IMR-90 (cell line): ENCODE measurements at regions not wholly inside any gene's neighbourhood (a gene's known extent, or its start where the extent isn't known, plus 50 kb on each side); places are given as distances from the start of the nearest gene placed in this dataset.

Source experiments
- ATAC-seq: fragments of 200-7000 bp; cut with Tn5 transposase; 2 replicates; pipeline ENCODE4 v1.9.1; 2020; ENCODE audit warnings: low read depth, mild to moderate bottlenecking, moderate library complexity
- BruUV-seq: library from RNA; stranded (reverse); fragments of 400-500 nt; replicated peaks from 2 replicates; lab custom pipeline; 2021; lab: Mats Ljungman, UMichigan
- CTCF ChIA-PET: fragments of 300-600 bp; formaldehyde crosslinking; extraction: SDS; loops from one replicate; lab custom pipeline; 2021; ENCODE audit warnings: antibody characterized with exemption; lab: Yijun Ruan, JAX
- POLR2A ChIA-PET: fragments of 300-600 bp; sonication (Branson Sonifier 250); formaldehyde crosslinking; loops from one replicate; lab custom pipeline; 2022; ENCODE audit warnings: antibody characterized with exemption; ENCODE audit not compliant: unreplicated experiment; lab: Charles Lee
- DNase-seq: peaks from one replicate; pipeline ENCODE4 v3.0.0; 2013
- H2AFZ ChIP-seq: replicated peaks from 2 replicates; pipeline ENCODE3; 2013; ENCODE audit warnings: low read length, mild to moderate bottlenecking; ENCODE audit not compliant: poor library complexity
- H2AK5ac ChIP-seq: 2 replicates; pipeline ENCODE4 v1.6.1; 2013; ENCODE audit warnings: low read depth, low read length, inconsistent platforms
- H2AK9ac ChIP-seq: replicated peaks from 2 replicates; pipeline ENCODE3; 2013; ENCODE audit warnings: mild to moderate bottlenecking, low read depth, low read length, moderate library complexity; ENCODE audit not compliant: poor library complexity
- H2BK120ac ChIP-seq: 2 replicates; pipeline ENCODE4 v1.6.1; 2013; ENCODE audit warnings: low read depth, low read length, inconsistent platforms
- H2BK15ac ChIP-seq: 3 replicates; pipeline ENCODE4 v1.6.1; 2013; ENCODE audit warnings: low read depth, low read length, inconsistent platforms
- H2BK20ac ChIP-seq: 2 replicates; pipeline ENCODE4 v1.6.1; 2013; ENCODE audit warnings: low read depth, mild to moderate bottlenecking, inconsistent platforms, low read length, moderate library complexity
- H2BK5ac ChIP-seq: 2 replicates; pipeline ENCODE4 v1.6.1; 2013; ENCODE audit warnings: mild to moderate bottlenecking, low read depth, low read length, inconsistent platforms; ENCODE audit not compliant: poor library complexity, severe bottlenecking
- H3K14ac ChIP-seq: replicated peaks from 2 replicates; pipeline ENCODE4 v1.6.1; 2013; ENCODE audit warnings: low read depth, low read length, inconsistent platforms
- H3K18ac ChIP-seq: 2 replicates; pipeline ENCODE4 v1.6.1; 2013; ENCODE audit warnings: low read depth, low read length, control low read depth
- H3K23ac ChIP-seq: 2 replicates; pipeline ENCODE4 v1.6.1; 2013; ENCODE audit warnings: low read depth, low read length, inconsistent platforms
- H3K27ac ChIP-seq: 2 replicates; pipeline ENCODE4 v1.5.1; 2013; ENCODE audit warnings: mild to moderate bottlenecking, control low read depth, low read length; ENCODE audit not compliant: insufficient read depth
- H3K27me3 ChIP-seq: 2 replicates; pipeline ENCODE4 v1.6.1; 2013; ENCODE audit warnings: low read length; ENCODE audit not compliant: control insufficient read depth, insufficient read depth
- H3K36me3 ChIP-seq: 2 replicates; pipeline ENCODE4 v1.6.1; 2013; ENCODE audit warnings: low read length, mixed read lengths; ENCODE audit not compliant: control insufficient read depth, insufficient read depth
- H3K4ac ChIP-seq: 2 replicates; pipeline ENCODE4 v1.6.1; 2013; ENCODE audit warnings: low read depth, low read length, inconsistent platforms
- H3K4me1 ChIP-seq: 2 replicates; pipeline ENCODE4 v1.6.1; 2013; ENCODE audit warnings: low read length, mixed read lengths; ENCODE audit not compliant: control insufficient read depth, insufficient read depth
- H3K4me2 ChIP-seq: 2 replicates; pipeline ENCODE4 v1.6.1; 2013; ENCODE audit warnings: low read depth, mild to moderate bottlenecking, control low read depth, low read length, moderate library complexity
- H3K4me3 ChIP-seq: 2 replicates; pipeline ENCODE4 v1.5.1; 2013; ENCODE audit warnings: low read depth, mild to moderate bottlenecking, control low read depth, low read length, moderate library complexity; ENCODE audit not compliant: insufficient read depth
- H3K56ac ChIP-seq: 2 replicates; pipeline ENCODE4 v1.6.1; 2013; ENCODE audit warnings: low read length, inconsistent platforms; ENCODE audit not compliant: insufficient read depth; ENCODE audit errors: extremely low read depth
- H3K79me1 ChIP-seq, 2 experiments: 2 replicates each; pipeline ENCODE4 v1.6.1; 2013; ENCODE audit warnings: low read length in 2 of 2, inconsistent platforms in 1 of 2, low read depth in 1 of 2
- H3K9ac ChIP-seq: 2 replicates; pipeline ENCODE4 v1.6.1; 2013; ENCODE audit warnings: low read depth, low read length, control low read depth
- H3K9me1 ChIP-seq: 2 replicates; pipeline ENCODE4 v1.6.1; 2013; ENCODE audit warnings: low read length, inconsistent platforms; ENCODE audit not compliant: insufficient read depth
- H3K9me3 ChIP-seq: 2 replicates; pipeline ENCODE4 v1.6.1; 2013; ENCODE audit warnings: low read length; ENCODE audit not compliant: control insufficient read depth, insufficient read depth
- H4K20me1 ChIP-seq: 2 replicates; pipeline ENCODE4 v1.6.1; 2013; ENCODE audit warnings: low read length, inconsistent platforms; ENCODE audit not compliant: insufficient read depth
- H4K5ac ChIP-seq: 2 replicates; pipeline ENCODE4 v1.6.1; 2013; ENCODE audit warnings: mild to moderate bottlenecking, low read depth, low read length, control low read depth
- H4K8ac ChIP-seq, 2 experiments: 2 replicates each; pipeline ENCODE4 v1.6.1; 2013; ENCODE audit warnings: low read depth in 2 of 2, low read length in 2 of 2, control low read depth in 1 of 2, inconsistent platforms in 1 of 2
- H4K91ac ChIP-seq: 2 replicates; pipeline ENCODE4 v1.6.1; 2013; ENCODE audit warnings: low read depth, low read length, inconsistent platforms; ENCODE audit not compliant: insufficient read depth
- MXI1 ChIP-seq: IDR thresholded peaks from 2 replicates; pipeline ENCODE4 v1.6.1; 2012; ENCODE audit warnings: low read depth, mild to moderate bottlenecking, low read length, moderate library complexity, borderline replicate concordance
- WGBS, 2 experiments: methylation state at CpG; one replicate each; pipeline versions ENCODE4 v1.1.5 to v1.1.7; 2013; ENCODE audit warnings: missing lambda C conversion rate in 2 of 2; ENCODE audit not compliant: insufficient read length in 1 of 2; ENCODE audit errors: extremely low coverage in 2 of 2; 5-methylcytosine and 5-hydroxymethylcytosine counted together
- dilution Hi-C: fragments of 300-500 bp; cut with HindIII; formaldehyde crosslinking; loops from one replicate; pipeline ENCODE4 v1.14.3; 2018; ENCODE audit warnings: low sequenced_read_pairs; ENCODE audit not compliant: unreplicated experiment
- in situ Hi-C: fragments of 300-500 bp; cut with MboI; formaldehyde crosslinking; loops from 3 replicates; pipeline ENCODE4 v1.14.3; 2019; ENCODE audit warnings: low sequenced_read_pairs, inconsistent platforms, mixed read lengths
- intact Hi-C: fragments of 100-400 bp; cut with micrococcal nuclease; formaldehyde crosslinking; loops from 2 replicates; pipeline ENCODE4 v1.10.0; 2022

- no TSS peak for BruUV-seq
- no peak for TF ChIP-seq MXI1
- H3K9ac ChIP-seq, result no peak overlapping the region
- no peak overlapping the region for H2AK5ac ChIP-seq
- no peak overlapping the region for H2BK120ac ChIP-seq
- ChIA-PET CTCF (no interaction called here), POLR2A (no interaction called here)
- H4K91ac ChIP-seq, result no peak overlapping the region
- no peaks in the 10 kb centered on the region for H3K9me1 ChIP-seq
- no peaks in the 10 kb centered on the region for H3K27me3 ChIP-seq
- no peak overlapping the region for H3K27ac ChIP-seq
- H3K56ac ChIP-seq, result no peak overlapping the region
- in situ Hi-C loops, result no loop called here
- no peak overlapping the region for H2BK20ac ChIP-seq
- no peak overlapping the region for H3K14ac ChIP-seq
- peaks cover 12% of the 10 kb centered on the region for H3K9me3 ChIP-seq
- no peak overlapping the region for H4K8ac ChIP-seq
- H3K4ac ChIP-seq, result no peak overlapping the region
- ATAC-seq, result no peak
- H4K5ac ChIP-seq, result no peak overlapping the region
- dilution Hi-C loops, result no loop called here
- no peak overlapping the region for H2BK15ac ChIP-seq
- DNase-seq, result no peak
- no peaks in the 10 kb centered on the region for H4K20me1 ChIP-seq
- H3K79me1 ChIP-seq, result no peaks in the 10 kb centered on the region
- intact Hi-C loops, result no loop called here
- WGBS, 2 experiments, result no CpG with 5 or more reads among the region's 1 CpG
- no peak overlapping the region for H2AFZ ChIP-seq
- no peaks in the 10 kb centered on the region for H3K4me1 ChIP-seq
- H3K36me3 ChIP-seq, result no peaks in the 10 kb centered on the region
- H3K4me2 ChIP-seq, result no peak overlapping the region
- H3K23ac ChIP-seq, result no peak overlapping the region
- no peak overlapping the region for H3K4me3 ChIP-seq
- no peak overlapping the region for H2AK9ac ChIP-seq
- no peak overlapping the region for H3K18ac ChIP-seq
- no peak overlapping the region for H2BK5ac ChIP-seq
Observed at GRCh38 chr5:114686356-114686755, 324.5 kb downstream of the KCNN2 start.
